ENCODE measurements at regions not wholly inside any gene's neighbourhood (a gene's known extent, or its start where the extent isn't known, plus 50 kb on each side); places are given as distances from the start of the nearest gene placed in this dataset.

GRCh38 chr3:88936831-88937230 lies 170.6 kb upstream of the EPHA3 start:
- no peak for TF ChIP-seq PKNOX1 (IDR thresholded peaks at IDR 0.05)
- no peak for TF ChIP-seq FOXK2 (IDR thresholded peaks at IDR 0.05)
- no peak for TF ChIP-seq ELF4 (IDR thresholded peaks at IDR 0.05)
- no peak for TF ChIP-seq CTBP1 (IDR thresholded peaks at IDR 0.05; ENCODE audit: borderline replicate concordance)
- no peak for TF ChIP-seq ZNF384 (IDR thresholded peaks at IDR 0.05)
- TF ChIP-seq FOXM1 (IDR thresholded peaks at IDR 0.05; ENCODE audit: borderline replicate concordance), result no peak
- TF ChIP-seq BHLHE40 (IDR thresholded peaks at IDR 0.05; ENCODE audit: borderline replicate concordance), result no peak
- no peak for TF ChIP-seq SP1 (IDR thresholded peaks at IDR 0.05)
- no peak for TF ChIP-seq TARDBP (IDR thresholded peaks at IDR 0.05)
- no peak for TF ChIP-seq FOXA1 (IDR thresholded peaks at IDR 0.05)
- no peak for TF ChIP-seq NFRKB (IDR thresholded peaks at IDR 0.05)
- TF ChIP-seq HDGF (IDR thresholded peaks at IDR 0.05; ENCODE audit: borderline replicate concordance), result no peak

Measured in HEK293T (cell line).